ENCODE measurements at regions not wholly inside any gene's neighbourhood (a gene's known extent, or its start where the extent isn't known, plus 50 kb on each side); places are given as distances from the start of the nearest gene placed in this dataset.

GRCh38 chr1:185574139-185574875, 159.9 kb upstream of the HMCN1 start:
- DNase-seq: no peak

GRCh38 chr1:185573677-185574076, 160.5 kb upstream of the HMCN1 start:
- no peak for DNase-seq

- DNase-seq: no peak
These were observed 161.0 kb upstream of the HMCN1 start for GRCh38 chr1:185573162-185573561.

- no peak for DNase-seq
These were observed 163.2 kb upstream of the HMCN1 start for GRCh38 chr1:185570962-185571361.

- no peak for DNase-seq
These were observed 165.8 kb upstream of the HMCN1 start for GRCh38 chr1:185568155-185569123.

- no peak for DNase-seq
These were observed 166.8 kb upstream of the HMCN1 start for GRCh38 chr1:185567440-185567839.

- peak; percentile 70 for DNase-seq
These were observed 167.2 kb upstream of the HMCN1 start for GRCh38 chr1:185566995-185567394.

- no peak for DNase-seq
These were observed 168.9 kb upstream of the HMCN1 start for GRCh38 chr1:185565302-185565701.

GRCh38 chr1:185564816-185565215, 169.4 kb upstream of the HMCN1 start:
- no peak for DNase-seq

GRCh38 chr1:185562461-185563359, 171.5 kb upstream of the HMCN1 start:
- DNase-seq: no peak

- no peak for DNase-seq
These were observed 172.6 kb upstream of the HMCN1 start for GRCh38 chr1:185561629-185562028.

GRCh38 chr1:185560760-185561159, 173.4 kb upstream of the HMCN1 start:
- DNase-seq: no peak

GRCh38 chr1:185559684-185560331, 174.4 kb upstream of the HMCN1 start:
- no peak for DNase-seq

GRCh38 chr1:185559151-185559550, 175.0 kb upstream of the HMCN1 start:
- DNase-seq: no peak

GRCh38 chr1:185556561-185556960, 177.6 kb upstream of the HMCN1 start:
- DNase-seq: no peak

GRCh38 chr1:185555743-185556142, 178.4 kb upstream of the HMCN1 start:
- DNase-seq: no peak

GRCh38 chr1:185551008-185551407, 183.2 kb upstream of the HMCN1 start:
- no peak for DNase-seq

GRCh38 chr1:185549906-185550305, 184.3 kb upstream of the HMCN1 start:
- DNase-seq: no peak

- no peak for DNase-seq
These were observed 188.2 kb upstream of the HMCN1 start for GRCh38 chr1:185546029-185546428.

GRCh38 chr1:185541871-185542301, 192.3 kb upstream of the HMCN1 start:
- DNase-seq: no peak

- DNase-seq: no peak
These were observed 193.9 kb upstream of the HMCN1 start for GRCh38 chr1:185540295-185540694.

- DNase-seq: no peak
These were observed 194.8 kb upstream of the HMCN1 start for GRCh38 chr1:185539277-185539943.

All from NCI-H1092 (cell line).